Suppressor macrophage (primary cell): ENCODE measurements at regions not wholly inside any gene's neighbourhood (a gene's known extent, or its start where the extent isn't known, plus 50 kb on each side); places are given as distances from the start of the nearest gene placed in this dataset.
A peak's percentile ranks its signal among the peaks of the same experiment; 100 is the strongest.

Experiments used
- DNase-seq, 4 experiments: peaks; one replicate each; pipeline ENCODE4 v3.0.0-alpha.2; 2020 to 2022

- DNase-seq: peak; percentile 47 to 81 (median 74)
These were observed 175.7 kb upstream of the BCOR start for GRCh38 chrX:40273356-40274050.

GRCh38 chrX:40272776-40273175 lies 175.0 kb upstream of the BCOR start:
- no peak for DNase-seq

- DNase-seq: no peak
These were observed 174.4 kb upstream of the BCOR start for GRCh38 chrX:40272141-40272540.

- DNase-seq: no peak
These were observed 170.4 kb upstream of the BCOR start for GRCh38 chrX:40268188-40268520.

GRCh38 chrX:40267334-40268187 lies 169.8 kb upstream of the BCOR start:
- peak; percentile 73 to 88 (median 82) for DNase-seq

- DNase-seq: peak; percentile 64 to 86 (median 76)
These were observed 169.0 kb upstream of the BCOR start for GRCh38 chrX:40266490-40267333.

GRCh38 chrX:40265936-40266335 lies 168.2 kb upstream of the BCOR start:
- peak in 3 of 4 experiments; percentile 6 to 22 (median 10) for DNase-seq

GRCh38 chrX:40263014-40263560 lies 165.3 kb upstream of the BCOR start:
- DNase-seq: peak in 1 of 4 experiments; percentile 31

GRCh38 chrX:40262157-40263013 lies 164.6 kb upstream of the BCOR start:
- DNase-seq: no peak

GRCh38 chrX:40261833-40262156 lies 164.0 kb upstream of the BCOR start:
- DNase-seq: no peak

- DNase-seq: peak; percentile 17 to 59 (median 53)
These were observed 162.5 kb upstream of the BCOR start for GRCh38 chrX:40260146-40260747.

- no peak for DNase-seq
These were observed 161.2 kb upstream of the BCOR start for GRCh38 chrX:40258909-40259308.

- no peak for DNase-seq
These were observed 156.0 kb upstream of the BCOR start for GRCh38 chrX:40253771-40254170.

- DNase-seq: no peak
These were observed 151.8 kb upstream of the BCOR start for GRCh38 chrX:40249582-40249981.

- no peak for DNase-seq
These were observed 151.1 kb upstream of the BCOR start for GRCh38 chrX:40248822-40249221.

- no peak for DNase-seq
These were observed 150.3 kb upstream of the BCOR start for GRCh38 chrX:40247848-40248622.

- no peak for DNase-seq
These were observed 149.6 kb upstream of the BCOR start for GRCh38 chrX:40247382-40247781.

- DNase-seq: no peak
These were observed 147.8 kb upstream of the BCOR start for GRCh38 chrX:40245488-40246071.

GRCh38 chrX:40244980-40245379 lies 147.2 kb upstream of the BCOR start:
- DNase-seq: no peak
